ENCODE measurements at regions not wholly inside any gene's neighbourhood (a gene's known extent, or its start where the extent isn't known, plus 50 kb on each side); places are given as distances from the start of the nearest gene placed in this dataset.

DNA sequence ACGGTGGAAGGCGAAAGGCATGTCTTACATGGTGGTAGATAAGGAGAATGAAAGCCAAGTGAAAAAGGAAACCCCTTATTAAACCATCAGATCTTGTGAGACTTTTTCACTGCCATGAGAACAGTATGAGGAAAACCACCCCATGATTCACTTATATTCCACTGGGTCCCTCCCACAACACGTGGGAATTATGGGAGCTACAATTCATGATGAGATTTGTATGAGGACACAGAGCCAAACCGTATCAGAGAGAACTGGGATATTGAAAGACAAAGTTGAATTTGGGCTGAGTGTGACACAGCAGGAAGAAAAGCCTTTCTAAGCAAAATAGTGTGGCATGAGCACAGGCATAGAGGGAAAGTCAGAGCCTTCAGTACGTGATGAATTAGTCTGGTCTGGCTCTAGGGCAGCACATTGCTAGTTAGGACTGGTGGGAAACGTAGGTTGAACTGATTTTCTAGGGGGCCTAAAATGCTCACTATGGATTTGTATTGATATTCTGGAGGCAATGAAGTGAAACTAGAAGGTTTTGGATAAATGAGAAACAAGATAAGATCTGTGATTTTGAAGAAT, 84.8 kb upstream of the RND3 start (continued):
- TF ChIP-seq EZH2phosphoT487 (IDR thresholded peaks at IDR 0.05; ENCODE audit: unreplicated experiment) (no peak), EZH2 (IDR thresholded peaks at IDR 0.05; ENCODE audit: low read depth, unreplicated experiment) (no peak), STAT1 (IDR thresholded peaks at IDR 0.05; ENCODE audit: unreplicated experiment) (no peak)
- TF ChIP-seq, protein P1, sequence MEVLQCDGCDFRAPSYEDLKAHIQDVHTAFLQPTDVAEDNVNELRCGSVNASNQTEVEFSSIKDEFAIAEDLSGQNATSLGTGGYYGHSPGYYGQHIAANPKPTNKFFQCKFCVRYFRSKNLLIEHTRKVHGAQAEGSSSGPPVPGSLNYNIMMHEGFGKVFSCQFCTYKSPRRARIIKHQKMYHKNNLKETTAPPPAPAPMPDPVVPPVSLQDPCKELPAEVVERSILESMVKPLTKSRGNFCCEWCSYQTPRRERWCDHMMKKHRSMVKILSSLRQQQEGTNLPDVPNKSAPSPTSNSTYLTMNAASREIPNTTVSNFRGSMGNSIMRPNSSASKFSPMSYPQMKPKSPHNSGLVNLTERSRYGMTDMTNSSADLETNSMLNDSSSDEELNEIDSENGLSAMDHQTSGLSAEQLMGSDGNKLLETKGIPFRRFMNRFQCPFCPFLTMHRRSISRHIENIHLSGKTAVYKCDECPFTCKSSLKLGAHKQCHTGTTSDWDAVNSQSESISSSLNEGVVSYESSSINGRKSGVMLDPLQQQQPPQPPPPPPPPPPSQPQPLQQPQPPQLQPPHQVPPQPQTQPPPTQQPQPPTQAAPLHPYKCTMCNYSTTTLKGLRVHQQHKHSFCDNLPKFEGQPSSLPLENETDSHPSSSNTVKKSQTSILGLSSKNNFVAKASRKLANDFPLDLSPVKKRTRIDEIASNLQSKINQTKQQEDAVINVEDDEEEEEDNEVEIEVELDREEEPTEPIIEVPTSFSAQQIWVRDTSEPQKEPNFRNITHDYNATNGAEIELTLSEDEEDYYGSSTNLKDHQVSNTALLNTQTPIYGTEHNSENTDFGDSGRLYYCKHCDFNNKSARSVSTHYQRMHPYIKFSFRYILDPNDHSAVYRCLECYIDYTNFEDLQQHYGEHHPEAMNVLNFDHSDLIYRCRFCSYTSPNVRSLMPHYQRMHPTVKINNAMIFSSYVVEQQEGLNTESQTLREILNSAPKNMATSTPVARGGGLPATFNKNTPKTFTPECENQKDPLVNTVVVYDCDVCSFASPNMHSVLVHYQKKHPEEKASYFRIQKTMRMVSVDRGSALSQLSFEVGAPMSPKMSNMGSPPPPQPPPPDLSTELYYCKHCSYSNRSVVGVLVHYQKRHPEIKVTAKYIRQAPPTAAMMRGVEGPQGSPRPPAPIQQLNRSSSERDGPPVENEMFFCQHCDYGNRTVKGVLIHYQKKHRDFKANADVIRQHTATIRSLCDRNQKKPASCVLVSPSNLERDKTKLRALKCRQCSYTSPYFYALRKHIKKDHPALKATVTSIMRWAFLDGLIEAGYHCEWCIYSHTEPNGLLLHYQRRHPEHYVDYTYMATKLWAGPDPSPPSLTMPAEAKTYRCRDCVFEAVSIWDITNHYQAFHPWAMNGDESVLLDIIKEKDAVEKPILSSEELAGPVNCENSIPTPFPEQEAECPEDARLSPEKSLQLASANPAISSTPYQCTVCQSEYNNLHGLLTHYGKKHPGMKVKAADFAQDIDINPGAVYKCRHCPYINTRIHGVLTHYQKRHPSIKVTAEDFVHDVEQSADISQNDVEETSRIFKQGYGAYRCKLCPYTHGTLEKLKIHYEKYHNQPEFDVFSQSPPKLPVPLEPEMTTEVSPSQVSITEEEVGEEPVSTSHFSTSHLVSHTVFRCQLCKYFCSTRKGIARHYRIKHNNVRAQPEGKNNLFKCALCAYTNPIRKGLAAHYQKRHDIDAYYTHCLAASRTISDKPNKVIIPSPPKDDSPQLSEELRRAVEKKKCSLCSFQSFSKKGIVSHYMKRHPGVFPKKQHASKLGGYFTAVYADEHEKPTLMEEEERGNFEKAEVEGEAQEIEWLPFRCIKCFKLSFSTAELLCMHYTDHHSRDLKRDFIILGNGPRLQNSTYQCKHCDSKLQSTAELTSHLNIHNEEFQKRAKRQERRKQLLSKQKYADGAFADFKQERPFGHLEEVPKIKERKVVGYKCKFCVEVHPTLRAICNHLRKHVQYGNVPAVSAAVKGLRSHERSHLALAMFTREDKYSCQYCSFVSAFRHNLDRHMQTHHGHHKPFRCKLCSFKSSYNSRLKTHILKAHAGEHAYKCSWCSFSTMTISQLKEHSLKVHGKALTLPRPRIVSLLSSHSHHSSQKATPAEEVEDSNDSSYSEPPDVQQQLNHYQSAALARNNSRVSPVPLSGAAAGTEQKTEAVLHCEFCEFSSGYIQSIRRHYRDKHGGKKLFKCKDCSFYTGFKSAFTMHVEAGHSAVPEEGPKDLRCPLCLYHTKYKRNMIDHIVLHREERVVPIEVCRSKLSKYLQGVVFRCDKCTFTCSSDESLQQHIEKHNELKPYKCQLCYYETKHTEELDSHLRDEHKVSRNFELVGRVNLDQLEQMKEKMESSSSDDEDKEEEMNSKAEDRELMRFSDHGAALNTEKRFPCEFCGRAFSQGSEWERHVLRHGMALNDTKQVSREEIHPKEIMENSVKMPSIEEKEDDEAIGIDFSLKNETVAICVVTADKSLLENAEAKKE (CRISPR knock-in tag; IDR thresholded peaks at IDR 0.05): no peak

- Histone ChIP-seq H2AFZ (no peak overlapping the region), H3K4me1 (ENCODE audit: insufficient read depth) (no peaks in the 10 kb centered on the region), H3K27ac (ENCODE audit: low read depth) (no peak overlapping the region), H3F3A (replicated peaks; ENCODE audit: low read depth) (no peaks in the 10 kb centered on the region), H3K4me3 (no peak overlapping the region), H4K20me1 (replicated peaks; ENCODE audit: insufficient read depth) (no peaks in the 10 kb centered on the region), H3K4me2 (no peak overlapping the region), H3K79me2 (replicated peaks; ENCODE audit: insufficient read depth) (no peaks in the 10 kb centered on the region), H3K9me2 (ENCODE audit: insufficient read depth) (peaks cover 8% of the 10 kb centered on the region; the same call in 1 of the 2 replicates), H3K36me3 (ENCODE audit: insufficient read depth) (no peaks in the 10 kb centered on the region), H3K27me3 (ENCODE audit: insufficient read depth) (no peaks in the 10 kb centered on the region)
- H3K9me3 Mint-ChIP-seq: no peaks in the 10 kb centered on the region
- DNase-seq (ENCODE audit: low spot score) (no peak), ATAC-seq (no peak)
- H3K36me3 Mint-ChIP-seq (ENCODE audit: low read depth): no peaks in the 10 kb centered on the region
- no peak overlapping the region for H3K27ac Mint-ChIP-seq
- no peaks in the 10 kb centered on the region for H3K27me3 Mint-ChIP-seq (ENCODE audit: insufficient read depth, low read depth, poor library complexity)
- H3K4me1 Mint-ChIP-seq: no peaks in the 10 kb centered on the region
- no peak overlapping the region for H3K4me3 Mint-ChIP-seq
- TF ChIP-seq REST (IDR thresholded peaks at IDR 0.05; ENCODE audit: unreplicated experiment): no peak
- TF ChIP-seq, protein P1 (CRISPR knock-in tag; IDR thresholded peaks at IDR 0.05): no peak
These were observed 83.7 kb upstream of the RND3 start for GRCh38 chr2:150571121-150571520.

Data from GM23338 (cell line).